HG02763 (cell line): ENCODE measurements at regions not wholly inside any gene's neighbourhood (a gene's known extent, or its start where the extent isn't known, plus 50 kb on each side); places are given as distances from the start of the nearest gene placed in this dataset.
"Not testable (repeated sequence)": the region's sequence is repeated elsewhere in the genome, so short reads cannot be mapped to it uniquely, and the experiment has no call there.

Source experiments
- ATAC-seq: cut with Tn5 transposase; IDR thresholded peaks from one replicate; pipeline ENCODE4 v1.9.1; 2021; ENCODE audit warnings: mild to moderate bottlenecking, moderate library complexity; ENCODE audit not compliant: unreplicated experiment

GRCh38 chr11:67940440-67940839, 63.5 kb downstream of the UNC93B1 start:
- not testable (repeated sequence) for ATAC-seq

- ATAC-seq: not testable (repeated sequence)
Measured at GRCh38 chr11:67938964-67939363, 64.9 kb downstream of the UNC93B1 start.

- not testable (repeated sequence) for ATAC-seq
Measured at GRCh38 chr11:67938371-67938770, 65.5 kb downstream of the UNC93B1 start.

GRCh38 chr11:67923565-67923964, 80.3 kb downstream of the UNC93B1 start:
- not testable (repeated sequence) for ATAC-seq

GRCh38 chr11:67920546-67920945, 83.4 kb downstream of the UNC93B1 start:
- ATAC-seq: not testable (repeated sequence)

GRCh38 chr11:67912184-67912583, 91.7 kb downstream of the UNC93B1 start:
- not testable (repeated sequence) for ATAC-seq

- ATAC-seq: not testable (repeated sequence)
Measured at GRCh38 chr11:67911211-67911610, 92.7 kb downstream of the UNC93B1 start.

- ATAC-seq: not testable (repeated sequence)
Measured at GRCh38 chr11:67910803-67911202, 93.1 kb downstream of the UNC93B1 start.

GRCh38 chr11:67906969-67907368, 96.9 kb downstream of the UNC93B1 start:
- ATAC-seq: not testable (repeated sequence)

- ATAC-seq: not testable (repeated sequence)
Measured at GRCh38 chr11:67899462-67899861, 104.4 kb downstream of the UNC93B1 start.

GRCh38 chr11:67893487-67893886, 110.4 kb downstream of the UNC93B1 start:
- ATAC-seq: not testable (repeated sequence)

GRCh38 chr11:67889646-67890045, 114.3 kb downstream of the UNC93B1 start:
- ATAC-seq: not testable (repeated sequence)

- ATAC-seq: not testable (repeated sequence)
Measured at GRCh38 chr11:67888056-67888455, 115.8 kb downstream of the UNC93B1 start.

GRCh38 chr11:67886672-67887071, 117.2 kb downstream of the UNC93B1 start:
- not testable (repeated sequence) for ATAC-seq

GRCh38 chr11:67886207-67886606, 117.7 kb downstream of the UNC93B1 start:
- ATAC-seq: not testable (repeated sequence)

GRCh38 chr11:67885574-67885973, 118.3 kb downstream of the UNC93B1 start:
- ATAC-seq: not testable (repeated sequence)

GRCh38 chr11:67884761-67885558, 118.9 kb downstream of the UNC93B1 start:
- not testable (repeated sequence) for ATAC-seq

- not testable (repeated sequence) for ATAC-seq
Measured at GRCh38 chr11:67884073-67884757, 119.7 kb downstream of the UNC93B1 start.

GRCh38 chr11:67882304-67882703, 121.6 kb downstream of the UNC93B1 start:
- ATAC-seq: not testable (repeated sequence)

GRCh38 chr11:67881836-67882235, 122.1 kb downstream of the UNC93B1 start:
- not testable (repeated sequence) for ATAC-seq

- not testable (repeated sequence) for ATAC-seq
Measured at GRCh38 chr11:67880594-67881196, 123.2 kb downstream of the UNC93B1 start.
